ENCODE measurements at regions not wholly inside any gene's neighbourhood (a gene's known extent, or its start where the extent isn't known, plus 50 kb on each side); places are given as distances from the start of the nearest gene placed in this dataset.

GRCh38 chr3:164752812-164753211 lies 325.5 kb downstream of the SI start:
- no peaks in the 10 kb centered on the region for H3K9me3 ChIP-seq (replicated peaks; ENCODE audit: control insufficient read depth, insufficient read depth, low read length)
- no peak overlapping the region for H3K4me3 ChIP-seq (replicated peaks in 1 of 3; ENCODE audit: insufficient read depth in 1 of 3, low read depth in 1 of 3, low read length in 3 of 3)
- no TSS peak for BruUV-seq (replicated peaks)
- ChIA-PET CTCF (no interaction called here), POLR2A (no interaction called here)
- H3K9me1 ChIP-seq (replicated peaks; ENCODE audit: control insufficient read depth, extremely low read depth, insufficient read depth, low read length), result no peaks in the 10 kb centered on the region
- no peak overlapping the region for H3K4me2 ChIP-seq (ENCODE audit: insufficient read depth, low read length)
- no peaks in the 10 kb centered on the region for H4K20me1 ChIP-seq (replicated peaks; ENCODE audit: control insufficient read depth, extremely low read depth, insufficient read depth, low read length)
- intact Hi-C loops (cut with micrococcal nuclease), result no loop called here
- DNase-seq (ENCODE audit: low read depth, low spot score), result no peak
- no peaks in the 10 kb centered on the region for H3K4me1 ChIP-seq (ENCODE audit: control insufficient read depth, extremely low read depth, insufficient read depth, low read length)
- no peak overlapping the region for H2AFZ ChIP-seq (ENCODE audit: low read depth, low read length)
- no peaks in the 10 kb centered on the region for H3K36me3 ChIP-seq (ENCODE audit: control insufficient read depth in 2 of 2, extremely low read depth in 1 of 2, insufficient read depth in 2 of 2, low read length in 2 of 2)
- H3K9ac ChIP-seq (replicated peaks; ENCODE audit: extremely low read depth, insufficient read depth, low read length), result no peak overlapping the region
- H3K27ac ChIP-seq (ENCODE audit: insufficient read depth, low read depth, low read length), result no peak overlapping the region
- no peak for FAIRE-seq
- dilution Hi-C loops (cut with MboI; ENCODE audit: extremely low pct_ligation_motif_present, low sequenced_read_pairs), result no loop called here
- H3K79me2 ChIP-seq (ENCODE audit: control insufficient read depth, insufficient read depth, low read length), result no peaks in the 10 kb centered on the region
- no peak for TF ChIP-seq POLR2A (IDR thresholded peaks at IDR 0.05; ENCODE audit: low read depth, low read length)
- TF ChIP-seq FOS (IDR thresholded peaks at IDR 0.05; ENCODE audit: borderline replicate concordance, insufficient read depth, low read length), result no peak
- TF ChIP-seq MAX (IDR thresholded peaks at IDR 0.05; ENCODE audit: insufficient read depth, insufficient read length), result no peak
- TF ChIP-seq POLR2AphosphoS5 (IDR thresholded peaks at IDR 0.05; ENCODE audit: insufficient read depth, low read depth, low read length), result no peak
- TF ChIP-seq CTCF (IDR thresholded peaks at IDR 0.05; ENCODE audit: extremely low read depth in 1 of 2, insufficient read depth in 1 of 2, low read depth in 1 of 2, low read length in 2 of 2), result no peak
- no peak for TF ChIP-seq MYC (IDR thresholded peaks at IDR 0.05; ENCODE audit: low read depth, low read length)
- no peak for TF ChIP-seq JUN (IDR thresholded peaks at IDR 0.05; ENCODE audit: borderline replicate concordance, insufficient read depth, insufficient read length, low read depth)
- no peak for TF ChIP-seq EZH2 (IDR thresholded peaks at IDR 0.05; ENCODE audit: borderline replicate concordance, low read depth, low read length, severe bottlenecking)
- TF ChIP-seq GATA2 (IDR thresholded peaks at IDR 0.05; ENCODE audit: insufficient read depth, insufficient read length, low read depth, low read length), result no peak
- no peaks in the 10 kb centered on the region for H3K27me3 ChIP-seq (ENCODE audit: control insufficient read depth in 2 of 2, insufficient read depth in 2 of 2, low read length in 2 of 2)

Measured in endothelial cell of umbilical vein (primary cell).